22Rv1 (cell line): ENCODE measurements at regions not wholly inside any gene's neighbourhood (a gene's known extent, or its start where the extent isn't known, plus 50 kb on each side); places are given as distances from the start of the nearest gene placed in this dataset.
A peak's percentile ranks its signal among the peaks of the same experiment; 100 is the strongest.

Experiments used
- H3K27ac ChIP-seq: fragments of 450-650 bp; 2 replicates; pipeline ENCODE4 v1.5.1; 2017
- ZFX ChIP-seq: fragments of 450-650 bp; IDR thresholded peaks from 2 replicates; pipeline ENCODE4 v1.6.1; 2017; ENCODE audit warnings: antibody characterized with exemption, borderline replicate concordance
- TF ChIP-seq, protein P1 (sequence below): fragments of 450-650 bp; IDR thresholded peaks from 2 replicates; pipeline ENCODE4 v1.5.1; 2017; ENCODE audit warnings: mild to moderate bottlenecking

DNA sequence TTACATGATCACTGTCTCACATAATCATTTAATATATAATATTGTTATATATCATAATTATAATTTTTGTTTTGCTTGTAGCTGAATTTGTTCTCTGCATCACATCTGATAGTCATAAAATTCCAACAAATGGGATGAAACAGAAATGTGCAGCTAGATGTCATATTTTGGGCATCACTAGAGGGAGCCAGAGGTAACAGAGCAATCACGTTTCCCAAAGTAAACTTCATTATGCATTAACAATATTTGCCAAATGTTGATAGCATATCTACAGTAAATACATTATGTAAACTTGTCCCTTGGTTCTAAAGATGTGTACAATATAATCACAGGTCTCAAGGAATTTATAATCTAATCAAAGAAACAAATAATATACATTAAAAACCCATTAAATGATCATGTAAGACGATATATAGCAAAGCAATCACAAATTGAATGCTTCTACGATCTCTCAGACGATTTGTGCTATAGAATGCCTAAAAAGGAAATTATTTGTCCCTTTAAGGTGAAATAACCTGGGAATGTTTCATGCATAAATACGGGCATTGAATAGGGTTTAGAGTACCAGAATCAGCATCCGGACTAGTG is 234.2 kb upstream of the MCTP2 start:
- TF ChIP-seq, protein P1, sequence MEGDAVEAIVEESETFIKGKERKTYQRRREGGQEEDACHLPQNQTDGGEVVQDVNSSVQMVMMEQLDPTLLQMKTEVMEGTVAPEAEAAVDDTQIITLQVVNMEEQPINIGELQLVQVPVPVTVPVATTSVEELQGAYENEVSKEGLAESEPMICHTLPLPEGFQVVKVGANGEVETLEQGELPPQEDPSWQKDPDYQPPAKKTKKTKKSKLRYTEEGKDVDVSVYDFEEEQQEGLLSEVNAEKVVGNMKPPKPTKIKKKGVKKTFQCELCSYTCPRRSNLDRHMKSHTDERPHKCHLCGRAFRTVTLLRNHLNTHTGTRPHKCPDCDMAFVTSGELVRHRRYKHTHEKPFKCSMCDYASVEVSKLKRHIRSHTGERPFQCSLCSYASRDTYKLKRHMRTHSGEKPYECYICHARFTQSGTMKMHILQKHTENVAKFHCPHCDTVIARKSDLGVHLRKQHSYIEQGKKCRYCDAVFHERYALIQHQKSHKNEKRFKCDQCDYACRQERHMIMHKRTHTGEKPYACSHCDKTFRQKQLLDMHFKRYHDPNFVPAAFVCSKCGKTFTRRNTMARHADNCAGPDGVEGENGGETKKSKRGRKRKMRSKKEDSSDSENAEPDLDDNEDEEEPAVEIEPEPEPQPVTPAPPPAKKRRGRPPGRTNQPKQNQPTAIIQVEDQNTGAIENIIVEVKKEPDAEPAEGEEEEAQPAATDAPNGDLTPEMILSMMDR, result peak; percentile 88
- no peak for TF ChIP-seq ZFX
- H3K27ac ChIP-seq, result no peak overlapping the region

DNA sequence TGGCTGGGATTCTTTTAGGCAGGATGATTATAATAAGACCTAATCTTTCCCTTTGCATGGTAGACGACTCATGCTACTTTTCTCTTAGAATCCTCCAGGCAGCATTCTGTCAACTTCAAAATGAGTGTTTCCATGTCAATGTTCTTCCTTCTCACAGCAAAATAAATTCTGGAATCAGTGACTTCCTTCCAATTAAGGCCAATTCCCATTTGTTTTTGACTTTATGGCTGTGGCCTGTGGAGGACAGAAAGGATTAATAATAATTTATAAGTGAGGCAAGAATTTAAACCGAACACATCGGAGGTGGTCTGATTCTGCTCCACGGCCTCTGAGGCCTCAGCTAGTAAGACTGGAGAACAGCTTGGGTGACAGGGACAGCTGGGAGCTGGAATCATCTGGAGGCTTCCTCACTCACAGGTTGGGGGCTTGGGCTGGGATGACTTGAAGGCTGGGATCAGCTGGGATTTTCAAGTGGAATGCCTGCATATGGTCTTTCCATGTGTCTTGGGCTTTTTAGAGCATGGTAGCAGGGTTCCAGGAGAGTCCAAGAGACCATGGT is 241.8 kb upstream of the MCTP2 start:
- TF ChIP-seq ZFX, result no peak
- TF ChIP-seq, protein P1, result no peak
- no peak overlapping the region for H3K27ac ChIP-seq

DNA sequence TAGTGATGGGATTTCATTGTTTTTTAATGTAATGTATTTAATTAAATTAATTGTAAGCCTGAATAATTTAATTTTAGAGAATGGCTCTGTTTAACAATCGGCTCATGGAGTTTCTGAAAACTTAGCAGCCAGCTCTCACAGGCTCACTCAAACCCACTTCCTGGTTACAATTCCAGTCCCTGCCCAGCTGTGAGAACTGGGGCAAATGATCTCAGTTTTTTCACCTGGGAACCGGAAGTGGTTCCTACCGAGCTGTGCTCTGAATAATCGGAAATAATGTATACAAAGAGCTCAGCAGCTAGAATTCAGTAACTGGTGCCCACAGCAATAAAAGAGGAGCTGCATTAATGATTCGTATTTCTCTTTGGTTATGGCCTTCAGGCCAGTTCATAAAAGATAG is 244.3 kb upstream of the MCTP2 start:
- no peak overlapping the region for H3K27ac ChIP-seq
- TF ChIP-seq, protein P1, result no peak
- no peak for TF ChIP-seq ZFX

DNA sequence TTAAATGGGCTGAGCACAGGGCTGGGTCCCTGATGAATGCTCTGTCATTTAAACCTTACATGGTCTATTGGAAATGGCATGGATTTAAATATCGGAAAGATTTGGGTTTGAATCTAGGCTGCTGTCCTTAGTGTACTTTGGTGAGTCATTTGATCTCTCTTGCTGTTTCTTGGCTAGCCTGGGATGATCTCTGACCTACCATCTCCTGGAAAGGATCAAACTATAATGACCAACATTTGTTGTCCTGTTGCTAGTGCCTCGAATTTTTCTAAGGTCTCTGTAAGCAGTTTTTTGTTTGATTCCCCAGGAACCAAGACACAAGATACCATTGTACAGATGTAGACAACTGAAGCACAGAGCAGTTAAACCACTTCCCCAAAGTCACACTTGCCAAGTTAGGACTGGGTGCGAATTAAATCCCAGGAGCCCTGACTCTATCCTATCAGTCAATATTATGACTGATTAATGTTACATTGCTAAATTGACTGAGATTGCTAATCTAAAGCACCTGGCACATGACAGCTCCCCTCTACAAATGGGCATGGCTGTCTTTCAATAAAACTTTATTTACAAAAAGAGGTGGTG is 244.9 kb upstream of the MCTP2 start:
- TF ChIP-seq ZFX, result no peak
- TF ChIP-seq, protein P1, result no peak
- no peak overlapping the region for H3K27ac ChIP-seq

DNA sequence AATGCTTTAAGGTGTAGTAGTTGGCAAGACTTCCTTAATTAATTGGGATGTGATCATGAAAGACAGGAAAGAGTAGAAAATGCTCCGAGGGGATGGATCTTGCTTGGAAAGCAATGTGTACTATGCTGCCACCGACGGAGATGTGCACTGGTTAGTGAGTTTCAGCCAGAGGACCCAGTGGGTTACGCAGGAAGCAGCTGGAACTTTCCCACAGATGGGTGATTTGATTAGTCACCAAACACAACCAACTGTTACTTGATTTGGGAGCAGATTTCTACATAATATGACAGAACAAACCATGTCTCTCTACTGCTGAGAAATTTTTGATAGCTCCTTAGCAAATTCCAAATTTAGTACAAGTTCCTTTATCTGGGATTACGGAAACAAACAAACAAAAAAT is 245.4 kb upstream of the MCTP2 start:
- no peak for TF ChIP-seq ZFX
- TF ChIP-seq, protein P1, result no peak
- no peak overlapping the region for H3K27ac ChIP-seq

DNA sequence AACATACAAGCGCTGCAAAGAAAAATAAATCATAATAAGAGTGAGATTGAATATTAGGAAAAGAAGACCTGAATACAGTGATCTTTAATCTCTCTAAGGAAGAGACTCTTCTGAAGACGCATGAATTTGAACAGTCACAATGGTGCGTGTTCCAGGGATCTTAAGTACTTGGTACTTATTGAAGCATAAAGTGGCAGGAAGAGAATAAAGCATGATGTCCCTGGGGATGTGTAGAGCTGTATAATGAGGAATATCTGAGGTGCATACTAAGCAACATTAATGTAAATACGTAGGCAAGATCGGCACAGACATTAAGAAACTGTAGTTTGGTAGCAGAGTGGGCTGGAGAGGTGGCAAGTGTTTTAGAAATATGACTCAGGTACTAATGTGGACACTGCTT is 246.2 kb upstream of the MCTP2 start:
- no peak overlapping the region for H3K27ac ChIP-seq
- TF ChIP-seq ZFX, result no peak
- TF ChIP-seq, protein P1, result no peak

DNA sequence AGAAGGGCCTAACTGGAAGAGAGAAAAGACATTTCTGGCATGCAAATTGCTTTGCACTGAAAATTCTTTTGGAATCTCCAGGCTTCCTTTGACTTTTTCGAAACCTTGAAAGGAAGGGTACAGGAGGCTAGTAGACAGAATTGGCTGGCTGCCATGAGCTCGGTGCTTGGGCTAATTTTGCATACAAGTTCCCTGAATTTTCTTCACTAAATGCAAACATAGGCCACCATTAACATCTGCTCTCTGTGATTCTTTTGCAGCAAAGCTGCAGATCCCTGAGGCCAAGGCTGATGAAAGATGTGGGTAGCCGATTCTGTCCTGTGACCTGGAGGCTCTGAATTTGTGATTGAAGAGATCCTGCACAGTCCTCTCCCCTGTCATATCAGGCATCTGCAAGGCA is 247.8 kb upstream of the MCTP2 start:
- no peak overlapping the region for H3K27ac ChIP-seq
- TF ChIP-seq ZFX, result no peak
- TF ChIP-seq, protein P1, result no peak
